IMR-90 (cell line): ENCODE measurements at regions not wholly inside any gene's neighbourhood (a gene's known extent, or its start where the extent isn't known, plus 50 kb on each side); places are given as distances from the start of the nearest gene placed in this dataset.

Source experiments
- CHD1 ChIP-seq: IDR thresholded peaks from 2 replicates; pipeline ENCODE4 v1.6.1; 2012; ENCODE audit warnings: low read depth, low read length, improper control_type of control experiment
- MXI1 ChIP-seq: IDR thresholded peaks from 2 replicates; pipeline ENCODE4 v1.6.1; 2012; ENCODE audit warnings: low read depth, mild to moderate bottlenecking, low read length, moderate library complexity, borderline replicate concordance
- POLR2A ChIP-seq: IDR thresholded peaks from 2 replicates; pipeline ENCODE4 v1.6.1; 2012; ENCODE audit warnings: mild to moderate bottlenecking, low read depth, low read length
- TF ChIP-seq, protein P1 (sequence below): conservative IDR thresholded peaks from 2 replicates; pipeline ENCODE4 v1.5.1; 2012; ENCODE audit warnings: mild to moderate bottlenecking, low read depth, low read length, improper control_type of control experiment
- TF ChIP-seq, protein P2 (sequence below): fragments of 150-350 bp; IDR thresholded peaks from 2 replicates; pipeline ENCODE4 v1.6.1; 2016; ENCODE audit warnings: low read depth, mild to moderate bottlenecking, low read length, moderate library complexity, borderline replicate concordance

DNA sequence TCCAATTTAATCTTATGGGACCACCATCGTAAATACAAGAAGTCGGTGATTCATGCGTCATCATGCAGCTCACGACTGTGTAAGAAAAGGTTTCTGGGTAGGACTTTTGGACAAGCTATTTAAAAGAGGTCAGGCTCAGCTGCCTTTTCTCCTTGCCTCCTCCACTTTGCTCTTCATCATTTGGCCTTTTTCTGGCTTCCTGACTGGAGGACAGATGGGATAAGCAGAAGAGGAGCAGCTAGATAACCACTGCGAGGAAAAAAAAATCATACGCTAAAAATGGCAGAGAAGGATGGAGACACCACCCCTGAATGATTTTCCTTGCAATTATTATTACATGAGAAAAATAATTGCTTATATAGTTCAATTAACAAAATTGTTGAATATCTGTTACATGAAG, 294.3 kb upstream of the FSTL5 start:
- no peak for TF ChIP-seq POLR2A
- TF ChIP-seq, protein P1, sequence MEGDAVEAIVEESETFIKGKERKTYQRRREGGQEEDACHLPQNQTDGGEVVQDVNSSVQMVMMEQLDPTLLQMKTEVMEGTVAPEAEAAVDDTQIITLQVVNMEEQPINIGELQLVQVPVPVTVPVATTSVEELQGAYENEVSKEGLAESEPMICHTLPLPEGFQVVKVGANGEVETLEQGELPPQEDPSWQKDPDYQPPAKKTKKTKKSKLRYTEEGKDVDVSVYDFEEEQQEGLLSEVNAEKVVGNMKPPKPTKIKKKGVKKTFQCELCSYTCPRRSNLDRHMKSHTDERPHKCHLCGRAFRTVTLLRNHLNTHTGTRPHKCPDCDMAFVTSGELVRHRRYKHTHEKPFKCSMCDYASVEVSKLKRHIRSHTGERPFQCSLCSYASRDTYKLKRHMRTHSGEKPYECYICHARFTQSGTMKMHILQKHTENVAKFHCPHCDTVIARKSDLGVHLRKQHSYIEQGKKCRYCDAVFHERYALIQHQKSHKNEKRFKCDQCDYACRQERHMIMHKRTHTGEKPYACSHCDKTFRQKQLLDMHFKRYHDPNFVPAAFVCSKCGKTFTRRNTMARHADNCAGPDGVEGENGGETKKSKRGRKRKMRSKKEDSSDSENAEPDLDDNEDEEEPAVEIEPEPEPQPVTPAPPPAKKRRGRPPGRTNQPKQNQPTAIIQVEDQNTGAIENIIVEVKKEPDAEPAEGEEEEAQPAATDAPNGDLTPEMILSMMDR, result no peak
- TF ChIP-seq CHD1, result no peak
- TF ChIP-seq MXI1, result no peak
- TF ChIP-seq, protein P2, sequence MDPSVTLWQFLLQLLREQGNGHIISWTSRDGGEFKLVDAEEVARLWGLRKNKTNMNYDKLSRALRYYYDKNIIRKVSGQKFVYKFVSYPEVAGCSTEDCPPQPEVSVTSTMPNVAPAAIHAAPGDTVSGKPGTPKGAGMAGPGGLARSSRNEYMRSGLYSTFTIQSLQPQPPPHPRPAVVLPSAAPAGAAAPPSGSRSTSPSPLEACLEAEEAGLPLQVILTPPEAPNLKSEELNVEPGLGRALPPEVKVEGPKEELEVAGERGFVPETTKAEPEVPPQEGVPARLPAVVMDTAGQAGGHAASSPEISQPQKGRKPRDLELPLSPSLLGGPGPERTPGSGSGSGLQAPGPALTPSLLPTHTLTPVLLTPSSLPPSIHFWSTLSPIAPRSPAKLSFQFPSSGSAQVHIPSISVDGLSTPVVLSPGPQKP, result no peak
